GM19395 (cell line): ENCODE measurements at regions not wholly inside any gene's neighbourhood (a gene's known extent, or its start where the extent isn't known, plus 50 kb on each side); places are given as distances from the start of the nearest gene placed in this dataset.
"Not testable (repeated sequence)": the region's sequence is repeated elsewhere in the genome, so short reads cannot be mapped to it uniquely, and the experiment has no call there.

Experiments
- ATAC-seq: cut with Tn5 transposase; IDR thresholded peaks from one replicate; pipeline ENCODE4 v1.9.1; 2021; ENCODE audit warnings: mild to moderate bottlenecking, moderate library complexity; ENCODE audit not compliant: unreplicated experiment

- no peak for ATAC-seq
Measured at GRCh38 chr4:14338585-14339265, 663.6 kb upstream of the CPEB2 start.

- no peak for ATAC-seq
Measured at GRCh38 chr4:14339715-14340114, 662.6 kb upstream of the CPEB2 start.

GRCh38 chr4:14340321-14340720, 662.0 kb upstream of the CPEB2 start:
- no peak for ATAC-seq

- no peak for ATAC-seq
Measured at GRCh38 chr4:14343961-14344360, 658.3 kb upstream of the CPEB2 start.

GRCh38 chr4:14345356-14345775, 656.9 kb upstream of the CPEB2 start:
- ATAC-seq, result no peak

- no peak for ATAC-seq
Measured at GRCh38 chr4:14347526-14347925, 654.8 kb upstream of the CPEB2 start.

GRCh38 chr4:14348506-14348905, 653.8 kb upstream of the CPEB2 start:
- ATAC-seq, result no peak

- ATAC-seq, result not testable (repeated sequence)
Measured at GRCh38 chr4:14358544-14359160, 643.6 kb upstream of the CPEB2 start.

GRCh38 chr4:14359991-14360390, 642.3 kb upstream of the CPEB2 start:
- ATAC-seq, result no peak

- no peak for ATAC-seq
Measured at GRCh38 chr4:14361084-14361483, 641.2 kb upstream of the CPEB2 start.

- no peak for ATAC-seq
Measured at GRCh38 chr4:14362385-14362784, 639.9 kb upstream of the CPEB2 start.

- ATAC-seq, result no peak
Measured at GRCh38 chr4:14364953-14365536, 637.2 kb upstream of the CPEB2 start.

- no peak for ATAC-seq
Measured at GRCh38 chr4:14368391-14368790, 633.9 kb upstream of the CPEB2 start.

- ATAC-seq, result no peak
Measured at GRCh38 chr4:14371131-14371530, 631.1 kb upstream of the CPEB2 start.

GRCh38 chr4:14375816-14376215, 626.5 kb upstream of the CPEB2 start:
- ATAC-seq, result no peak

GRCh38 chr4:14379183-14379582, 623.1 kb upstream of the CPEB2 start:
- ATAC-seq, result no peak

- peak; percentile 85 for ATAC-seq
Measured at GRCh38 chr4:14383652-14384051, 618.6 kb upstream of the CPEB2 start.

GRCh38 chr4:14384824-14385223, 617.5 kb upstream of the CPEB2 start:
- no peak for ATAC-seq

- ATAC-seq, result no peak
Measured at GRCh38 chr4:14386196-14386595, 616.1 kb upstream of the CPEB2 start.

- ATAC-seq, result no peak
Measured at GRCh38 chr4:14387647-14388046, 614.6 kb upstream of the CPEB2 start.

- no peak for ATAC-seq
Measured at GRCh38 chr4:14392378-14392777, 609.9 kb upstream of the CPEB2 start.

- ATAC-seq, result no peak
Measured at GRCh38 chr4:14396183-14396582, 606.1 kb upstream of the CPEB2 start.
